ENCODE measurements at regions not wholly inside any gene's neighbourhood (a gene's known extent, or its start where the extent isn't known, plus 50 kb on each side); places are given as distances from the start of the nearest gene placed in this dataset.

DNA sequence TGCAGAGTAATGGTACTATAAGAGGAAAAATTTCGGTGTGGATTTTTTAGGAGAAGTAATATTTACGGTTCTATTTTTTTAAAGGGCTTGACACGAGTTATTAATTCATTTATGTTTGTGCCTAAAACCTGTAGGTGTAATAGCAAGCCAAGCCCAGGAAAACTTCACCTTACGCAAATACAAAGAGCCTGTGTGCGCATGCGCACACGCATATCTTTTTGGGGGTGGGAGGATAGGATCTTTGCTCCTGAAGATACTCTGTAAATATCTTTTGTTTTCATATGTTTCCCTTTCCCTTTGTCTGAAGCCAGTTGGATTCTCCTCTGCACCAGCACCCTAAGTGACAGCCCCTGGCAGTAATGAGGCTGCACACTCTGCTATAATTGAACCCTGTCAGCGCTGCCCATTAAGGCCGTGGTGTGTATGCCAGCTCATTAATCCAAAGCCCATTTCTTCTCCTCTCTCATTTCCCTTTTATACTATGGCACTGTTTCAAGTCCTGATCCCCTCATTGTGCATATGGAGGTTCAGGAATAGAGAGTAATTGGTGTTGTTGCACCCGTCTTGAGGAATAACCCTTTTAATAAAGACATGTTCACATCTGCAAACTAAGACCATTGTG lies 327.2 kb upstream of the E2F7 start:
- no peak for DNase-seq

DNA sequence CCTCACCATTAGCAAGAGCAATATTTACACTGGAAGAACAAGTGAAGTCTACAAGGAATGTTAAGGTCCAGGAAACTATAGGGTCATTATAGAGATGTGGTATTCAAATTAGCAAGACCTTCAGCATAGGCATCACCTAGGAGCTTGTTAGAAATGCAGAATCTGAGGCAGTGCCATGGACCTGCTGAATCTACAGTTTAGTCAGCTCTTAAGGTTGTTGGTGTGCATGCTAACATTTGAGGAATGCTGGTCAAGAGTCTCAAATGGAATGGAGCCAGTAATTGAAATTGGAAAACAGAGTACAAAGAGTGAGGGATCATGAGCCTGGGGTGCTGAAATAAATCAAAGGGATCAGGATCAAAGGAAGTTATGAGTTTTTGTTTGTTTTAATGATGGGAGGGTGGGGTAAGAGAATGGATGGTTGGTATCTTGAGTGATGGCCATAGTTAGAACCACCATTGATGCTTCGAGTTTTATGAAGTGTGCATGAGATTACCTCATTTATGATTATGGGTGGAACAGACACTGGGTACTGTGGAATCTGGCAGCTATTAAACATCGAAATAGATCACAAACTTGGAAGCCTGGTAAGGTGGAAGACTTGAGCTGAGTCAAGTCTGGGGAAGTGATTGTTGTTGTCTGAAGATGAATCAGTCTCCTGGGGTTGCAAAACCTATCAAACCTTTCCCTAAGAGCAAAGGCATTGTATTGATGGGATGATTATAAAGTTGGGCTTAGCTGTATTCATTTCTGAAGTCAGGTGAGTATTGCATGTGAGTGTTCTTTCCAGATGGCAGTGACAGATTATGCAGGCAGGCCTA lies 323.3 kb upstream of the E2F7 start:
- no peak for DNase-seq

DNA sequence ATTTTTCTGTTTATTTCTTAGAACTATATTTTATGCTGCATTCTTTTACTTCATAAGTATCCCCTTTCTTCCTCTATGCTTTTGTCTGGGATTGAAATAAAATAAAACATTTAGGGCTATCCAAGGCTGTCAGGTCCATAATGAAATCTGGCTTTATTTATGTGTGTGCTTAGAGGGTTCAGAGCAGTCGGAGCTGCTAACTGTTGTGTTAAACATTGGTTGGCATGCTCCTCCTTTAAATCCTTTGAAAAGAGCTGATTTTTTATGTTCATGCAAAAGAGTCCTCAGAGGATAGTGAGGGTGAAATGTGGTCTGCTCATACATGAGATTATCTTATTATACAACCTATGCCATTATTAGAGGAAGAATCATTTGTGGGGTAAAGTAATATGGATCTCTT lies 322.3 kb upstream of the E2F7 start:
- no peak for DNase-seq

GRCh38 chr12:77387214-77387613 lies 321.8 kb upstream of the E2F7 start:
- no peak for DNase-seq

DNA sequence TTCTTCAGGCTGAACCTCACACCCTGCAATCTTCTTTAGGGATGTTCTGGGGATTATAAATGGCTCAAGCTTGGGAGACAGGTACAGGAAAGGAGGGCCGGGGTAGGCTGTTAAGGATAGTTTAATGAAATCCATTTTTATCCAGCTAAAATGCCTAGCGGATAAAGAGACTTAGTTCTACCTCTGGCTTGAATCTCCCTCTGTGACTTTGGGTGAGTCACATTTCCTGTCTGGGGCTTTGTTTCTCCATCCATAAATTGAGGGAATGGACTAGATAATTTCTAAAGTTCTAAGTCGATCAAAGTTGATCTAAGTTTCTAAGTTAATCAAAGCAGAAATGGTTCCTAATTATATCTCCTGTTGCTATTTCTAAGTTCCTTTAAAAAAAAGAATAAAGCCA lies 319.6 kb upstream of the E2F7 start:
- no peak for DNase-seq

- DNase-seq: no peak
These were observed 316.9 kb upstream of the E2F7 start for GRCh38 chr12:77382096-77382742.

DNA sequence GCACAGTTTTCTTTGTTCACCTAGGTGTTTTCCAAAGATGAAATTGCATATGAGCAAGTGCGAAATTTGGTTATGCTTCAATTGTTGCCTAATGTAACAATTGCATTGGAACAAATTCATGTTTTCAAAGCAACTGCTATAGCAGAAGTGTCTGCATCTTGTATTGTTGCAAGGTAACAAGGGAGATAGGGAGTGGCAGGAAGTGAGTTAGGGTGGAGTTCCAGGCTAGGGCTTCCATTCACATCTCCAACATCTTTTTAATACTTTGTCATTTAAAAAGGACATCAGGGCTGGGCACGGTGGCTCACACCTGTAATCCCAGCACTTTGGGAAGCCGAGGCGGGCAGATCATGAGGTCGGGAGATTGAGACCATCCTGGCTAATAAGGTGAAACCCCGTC lies 312.3 kb upstream of the E2F7 start:
- no peak for DNase-seq

DNA sequence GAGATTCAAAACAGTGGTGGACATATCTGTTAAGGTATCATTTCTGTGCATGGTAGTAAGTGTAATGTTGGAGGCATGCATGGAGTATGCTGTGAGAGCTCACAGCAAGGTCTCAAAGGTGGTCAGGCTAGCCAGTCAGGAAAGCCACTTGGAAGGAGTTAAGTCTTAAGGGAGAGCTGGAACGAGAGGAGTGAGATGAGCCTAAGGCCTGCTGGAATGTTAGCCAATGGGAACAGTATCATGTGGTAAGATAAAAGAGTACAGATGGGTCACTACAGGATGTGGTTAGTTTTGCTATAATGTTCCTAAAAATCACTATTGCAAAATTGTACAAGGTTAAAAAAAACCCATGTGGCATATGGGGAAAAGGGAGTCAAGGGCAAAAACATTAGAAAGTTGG lies 311.7 kb upstream of the E2F7 start:
- no peak for DNase-seq

GRCh38 chr12:77374673-77375072 lies 309.3 kb upstream of the E2F7 start:
- no peak for DNase-seq

GRCh38 chr12:77372494-77372893 lies 307.1 kb upstream of the E2F7 start:
- no peak for DNase-seq

GRCh38 chr12:77372026-77372425 lies 306.7 kb upstream of the E2F7 start:
- no peak for DNase-seq

GRCh38 chr12:77368379-77368778 lies 303.0 kb upstream of the E2F7 start:
- no peak for DNase-seq

GRCh38 chr12:77366616-77367015 lies 301.2 kb upstream of the E2F7 start:
- DNase-seq: no peak

- DNase-seq: no peak
These were observed 299.0 kb upstream of the E2F7 start for GRCh38 chr12:77364400-77364799.

GRCh38 chr12:77362509-77363210 lies 297.3 kb upstream of the E2F7 start:
- no peak for DNase-seq

- no peak for DNase-seq
These were observed 292.3 kb upstream of the E2F7 start for GRCh38 chr12:77357655-77358054.

DNA sequence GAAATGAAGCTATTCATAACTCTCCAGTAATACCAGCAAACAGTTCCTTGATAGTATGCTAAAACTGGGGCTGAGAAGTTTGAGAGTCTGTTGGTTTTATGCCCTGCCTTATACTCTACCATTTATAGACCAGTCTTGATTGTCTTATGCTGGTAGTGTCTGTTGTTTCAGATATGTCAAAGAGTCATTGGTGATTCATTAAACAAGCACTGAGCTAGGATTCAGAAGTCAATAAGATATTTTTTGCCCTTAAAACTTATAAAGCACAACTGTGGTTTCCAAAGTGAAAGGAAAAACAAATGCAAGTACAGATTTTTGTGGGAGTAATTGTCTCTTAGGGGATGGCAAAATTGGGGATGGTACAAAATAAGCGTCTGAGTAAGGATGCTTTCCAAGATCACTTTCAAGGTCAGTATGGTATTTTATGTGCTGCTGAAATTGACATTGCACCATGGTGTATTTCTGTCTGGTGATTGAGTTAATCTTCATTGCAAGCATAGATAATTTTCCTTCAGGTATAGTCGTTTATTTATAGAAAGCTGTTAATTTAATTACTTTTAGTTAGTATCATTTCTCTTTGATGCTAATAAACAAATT lies 289.5 kb upstream of the E2F7 start:
- no peak for DNase-seq

DNA sequence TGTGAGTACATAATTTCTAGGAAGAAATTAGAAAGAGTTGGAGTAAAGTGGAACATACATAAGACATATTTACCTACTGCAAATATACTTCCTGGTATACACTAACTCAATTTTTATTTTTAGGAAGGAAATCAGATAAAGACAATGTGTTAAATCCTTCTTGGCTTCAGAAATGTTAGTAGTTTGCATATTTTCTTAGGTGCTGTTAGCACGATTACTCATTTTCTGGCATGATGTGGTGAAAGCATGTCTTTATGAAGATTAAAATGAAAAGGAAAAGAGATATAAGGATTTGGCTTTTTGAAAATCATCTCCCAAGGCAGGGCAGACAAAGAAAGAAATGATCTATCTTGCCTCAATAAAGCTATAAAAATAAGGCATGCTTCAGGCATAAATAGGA lies 287.6 kb upstream of the E2F7 start:
- DNase-seq: no peak

DNA sequence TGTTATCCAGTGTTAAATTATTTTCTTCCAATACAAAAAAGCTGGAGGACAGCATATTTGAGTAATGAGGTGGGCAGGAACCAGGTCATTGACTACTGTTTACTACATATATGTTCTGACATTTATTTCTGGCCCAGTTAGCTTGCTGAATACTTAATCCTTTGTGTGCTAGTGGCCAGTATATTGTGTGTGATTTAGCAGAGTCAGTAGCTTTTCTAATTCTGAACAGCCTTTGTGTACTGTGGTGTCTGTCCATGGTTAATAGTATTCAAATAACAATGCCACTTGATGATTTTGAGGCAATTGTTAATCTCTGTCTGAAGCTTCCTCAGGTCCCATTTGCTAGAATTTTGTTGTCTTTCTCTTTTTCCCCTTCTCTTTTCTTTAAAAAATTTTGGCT lies 286.5 kb upstream of the E2F7 start:
- no peak for DNase-seq

GRCh38 chr12:77349689-77350370 lies 284.5 kb upstream of the E2F7 start:
- no peak for DNase-seq

GRCh38 chr12:77347017-77347416 lies 281.6 kb upstream of the E2F7 start:
- no peak for DNase-seq

DNA sequence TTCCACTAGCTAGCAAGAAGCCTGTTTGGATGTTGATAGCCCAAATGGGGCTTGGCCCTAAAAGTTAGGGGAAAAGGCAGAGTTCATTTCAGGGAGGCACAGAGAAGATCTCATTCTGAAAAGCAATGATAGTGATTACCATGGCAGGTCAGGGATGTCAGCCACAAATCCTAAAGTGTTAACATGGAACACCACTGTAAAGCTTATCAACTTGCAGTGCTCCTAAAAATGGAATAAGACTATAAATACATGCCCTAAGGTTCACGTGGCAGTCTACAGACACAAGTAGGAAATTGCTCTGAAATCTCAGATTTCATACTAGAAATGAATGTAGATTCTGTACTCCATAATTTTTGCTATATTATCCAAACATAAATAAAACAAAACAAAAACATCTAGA lies 280.0 kb upstream of the E2F7 start:
- DNase-seq: no peak

DNA sequence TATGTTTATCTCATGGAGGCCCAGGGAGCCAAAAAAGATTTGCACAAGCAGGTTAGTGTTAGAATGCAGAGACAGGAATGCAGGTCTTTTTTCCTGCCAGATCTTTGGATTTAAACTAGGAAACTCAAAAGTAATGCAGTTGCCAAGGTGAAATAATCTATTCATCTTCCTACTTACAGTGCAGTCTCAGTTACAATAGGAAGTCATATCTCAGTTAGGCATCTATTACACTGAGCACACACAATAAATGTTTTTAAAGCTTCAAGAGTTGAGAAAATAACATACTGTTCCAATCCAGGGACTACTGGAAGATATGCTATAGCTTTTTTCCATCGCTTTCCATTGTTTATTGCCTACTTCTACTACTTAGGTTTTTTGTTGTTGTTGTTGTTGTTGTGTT lies 279.3 kb upstream of the E2F7 start:
- DNase-seq: no peak
